ENCODE measurements at regions not wholly inside any gene's neighbourhood (a gene's known extent, or its start where the extent isn't known, plus 50 kb on each side); places are given as distances from the start of the nearest gene placed in this dataset.

DNA sequence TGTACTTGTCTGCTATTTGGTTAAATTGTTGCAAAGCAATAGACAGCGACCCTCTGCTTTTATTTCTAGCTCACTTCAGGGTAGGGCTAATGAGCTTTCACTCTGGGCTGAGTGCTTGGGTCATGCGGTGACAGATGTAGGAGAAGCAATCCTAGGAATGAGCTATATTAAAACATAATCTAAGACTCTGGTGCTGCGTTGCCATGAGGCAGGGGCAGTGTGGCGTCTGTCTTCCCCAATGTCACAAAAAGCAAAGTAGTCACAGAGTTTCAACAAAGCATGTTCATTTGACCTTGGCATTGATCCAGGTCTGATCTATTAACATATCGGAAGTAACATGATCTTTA lies 55.5 kb upstream of the GRAMD1B start:
- H3K9ac ChIP-seq (ENCODE audit: insufficient read depth, low read length): no peak overlapping the region

DNA sequence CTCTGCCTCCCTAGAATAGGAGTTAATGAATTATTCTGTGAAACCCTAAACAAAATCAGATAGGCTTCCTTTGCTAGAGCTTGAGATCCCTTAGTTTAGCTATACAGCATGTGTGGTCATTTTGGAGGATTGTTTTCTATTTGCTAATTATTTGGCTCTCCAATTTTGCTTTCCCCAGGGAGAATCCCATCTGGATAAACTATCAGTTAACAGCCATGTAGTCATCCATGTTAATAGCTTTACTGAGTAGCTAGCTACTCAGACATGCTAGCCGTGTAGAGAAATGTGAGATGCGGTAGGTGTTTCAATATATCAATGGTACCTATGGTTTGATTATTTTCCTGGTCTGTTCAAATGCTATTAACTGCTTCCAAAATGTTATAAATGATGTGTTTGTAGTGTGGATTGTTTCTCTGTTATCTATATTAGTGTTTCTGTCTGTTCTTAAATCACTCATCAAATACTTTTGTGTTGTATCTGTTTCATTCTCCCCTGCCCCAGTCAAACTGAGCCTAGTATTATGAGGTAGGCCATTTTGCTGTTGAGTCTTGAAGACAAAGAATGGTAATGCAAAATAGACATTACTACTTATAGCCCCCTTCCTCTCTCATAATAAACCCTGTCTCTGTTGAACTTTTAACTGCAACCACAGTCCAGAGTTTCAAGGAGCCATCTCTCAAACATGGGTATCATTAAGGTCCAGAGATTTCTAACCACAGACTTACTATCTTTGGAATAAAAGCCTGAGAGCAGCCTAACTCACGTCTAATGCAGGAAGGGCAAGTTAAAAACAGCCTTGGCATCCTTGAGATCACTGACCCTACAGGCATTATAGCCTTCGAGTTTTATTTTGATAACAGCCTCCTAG lies 56.1 kb upstream of the GRAMD1B start:
- no peaks in the 10 kb centered on the region for H3K9me3 ChIP-seq (ENCODE audit: control insufficient read depth, insufficient read depth, low read depth, low read length)
- no peaks in the 10 kb centered on the region for H3K79me2 ChIP-seq (ENCODE audit: control insufficient read depth, insufficient read depth, low read length)
- no peak for DNase-seq (ENCODE audit: low read depth in 2 of 2)
- no peaks in the 10 kb centered on the region for H4K20me1 ChIP-seq (ENCODE audit: control insufficient read depth, extremely low read depth, insufficient read depth, low read length)
- no peak overlapping the region for H3K27ac ChIP-seq (ENCODE audit: insufficient read depth, low read length)
- no peak overlapping the region for H3K4me2 ChIP-seq (ENCODE audit: extremely low read depth, insufficient read depth, low read length)
- no peaks in the 10 kb centered on the region for H3K36me3 ChIP-seq (ENCODE audit: control insufficient read depth, insufficient read depth, low read length)
- no peak for TF ChIP-seq EZH2 (IDR thresholded peaks at IDR 0.05; ENCODE audit: low read length, missing control alignments)
- TF ChIP-seq, protein P1, sequence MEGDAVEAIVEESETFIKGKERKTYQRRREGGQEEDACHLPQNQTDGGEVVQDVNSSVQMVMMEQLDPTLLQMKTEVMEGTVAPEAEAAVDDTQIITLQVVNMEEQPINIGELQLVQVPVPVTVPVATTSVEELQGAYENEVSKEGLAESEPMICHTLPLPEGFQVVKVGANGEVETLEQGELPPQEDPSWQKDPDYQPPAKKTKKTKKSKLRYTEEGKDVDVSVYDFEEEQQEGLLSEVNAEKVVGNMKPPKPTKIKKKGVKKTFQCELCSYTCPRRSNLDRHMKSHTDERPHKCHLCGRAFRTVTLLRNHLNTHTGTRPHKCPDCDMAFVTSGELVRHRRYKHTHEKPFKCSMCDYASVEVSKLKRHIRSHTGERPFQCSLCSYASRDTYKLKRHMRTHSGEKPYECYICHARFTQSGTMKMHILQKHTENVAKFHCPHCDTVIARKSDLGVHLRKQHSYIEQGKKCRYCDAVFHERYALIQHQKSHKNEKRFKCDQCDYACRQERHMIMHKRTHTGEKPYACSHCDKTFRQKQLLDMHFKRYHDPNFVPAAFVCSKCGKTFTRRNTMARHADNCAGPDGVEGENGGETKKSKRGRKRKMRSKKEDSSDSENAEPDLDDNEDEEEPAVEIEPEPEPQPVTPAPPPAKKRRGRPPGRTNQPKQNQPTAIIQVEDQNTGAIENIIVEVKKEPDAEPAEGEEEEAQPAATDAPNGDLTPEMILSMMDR (conservative IDR thresholded peaks at IDR 0.05 in 1 of 2, IDR thresholded peaks at IDR 0.05 in 1 of 2; ENCODE audit: low read depth in 1 of 2, low read length in 2 of 2): no peak
- no peak overlapping the region for H3K9ac ChIP-seq (ENCODE audit: insufficient read depth, low read length)
- H3K27me3 ChIP-seq (ENCODE audit: control insufficient read depth, insufficient read depth, low read length): peaks cover 5% of the 10 kb centered on the region
- H3K4me1 ChIP-seq (ENCODE audit: control insufficient read depth, extremely low read depth, insufficient read depth, low read length): no peaks in the 10 kb centered on the region
- no peak overlapping the region for H2AFZ ChIP-seq (ENCODE audit: low read length)
- H3K4me3 ChIP-seq (replicated peaks in 1 of 4; ENCODE audit: control extremely low read depth in 1 of 4, insufficient read depth in 1 of 4, low read depth in 3 of 4, low read length in 4 of 4): no peak overlapping the region

More for the DNA sequence above, 55.5 kb upstream of the GRAMD1B start:
- no peaks in the 10 kb centered on the region for H3K36me3 ChIP-seq (ENCODE audit: control insufficient read depth, insufficient read depth, low read length)
- H3K9me3 ChIP-seq (ENCODE audit: control insufficient read depth, insufficient read depth, low read depth, low read length): no peaks in the 10 kb centered on the region
- no peak for TF ChIP-seq EZH2 (IDR thresholded peaks at IDR 0.05; ENCODE audit: low read length, missing control alignments)
- TF ChIP-seq, protein P1 (conservative IDR thresholded peaks at IDR 0.05 in 1 of 2, IDR thresholded peaks at IDR 0.05 in 1 of 2; ENCODE audit: low read depth in 1 of 2, low read length in 2 of 2): no peak
- no peak overlapping the region for H3K27ac ChIP-seq (ENCODE audit: insufficient read depth, low read length)
- peaks cover 5% of the 10 kb centered on the region for H3K27me3 ChIP-seq (ENCODE audit: control insufficient read depth, insufficient read depth, low read length)
- H3K4me1 ChIP-seq (ENCODE audit: control insufficient read depth, extremely low read depth, insufficient read depth, low read length): no peaks in the 10 kb centered on the region
- H4K20me1 ChIP-seq (ENCODE audit: control insufficient read depth, extremely low read depth, insufficient read depth, low read length): no peaks in the 10 kb centered on the region
- no peak for DNase-seq (ENCODE audit: low read depth in 2 of 2)
- H3K4me3 ChIP-seq (replicated peaks in 1 of 4; ENCODE audit: control extremely low read depth in 1 of 4, insufficient read depth in 1 of 4, low read depth in 3 of 4, low read length in 4 of 4): no peak overlapping the region
- no peak overlapping the region for H2AFZ ChIP-seq (ENCODE audit: low read length)
- H3K4me2 ChIP-seq (ENCODE audit: extremely low read depth, insufficient read depth, low read length): no peak overlapping the region
- H3K79me2 ChIP-seq (ENCODE audit: control insufficient read depth, insufficient read depth, low read length): no peaks in the 10 kb centered on the region

DNA sequence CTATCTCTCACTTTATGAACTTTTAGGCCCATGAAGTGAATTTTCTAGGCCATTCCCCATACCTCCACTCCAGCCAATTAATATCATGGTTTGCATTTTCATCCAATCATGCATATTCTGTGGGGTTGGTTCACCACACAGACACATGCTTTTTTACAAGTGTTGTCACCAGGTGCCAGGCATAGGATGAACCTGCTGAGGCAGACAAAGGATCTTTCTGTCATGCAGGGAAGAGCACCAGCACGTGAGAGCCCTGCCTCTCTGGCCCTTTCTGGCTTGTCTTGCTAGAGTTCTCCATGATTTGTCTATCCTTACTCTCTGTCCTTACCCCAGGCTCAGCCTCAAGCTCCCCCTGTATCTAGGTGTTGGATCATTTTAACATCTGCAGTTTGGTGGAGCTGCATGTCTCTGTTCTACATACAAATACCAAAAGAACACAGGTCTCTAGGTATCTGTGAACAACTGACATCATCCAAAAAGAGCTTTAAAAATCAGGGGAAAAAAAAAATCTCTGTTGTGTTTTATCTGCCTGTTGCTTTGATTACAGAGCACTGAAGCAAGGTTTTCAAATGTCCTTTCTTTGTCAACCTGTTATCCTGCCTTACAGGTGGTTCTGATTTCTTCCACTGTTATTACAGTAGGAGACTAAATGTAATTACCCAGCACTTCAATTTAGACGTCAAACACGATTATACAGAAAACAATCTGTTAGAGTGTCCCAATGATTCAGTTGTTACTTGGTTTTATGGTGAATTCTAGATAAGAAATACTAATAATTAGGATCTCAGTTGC lies 58.4 kb upstream of the GRAMD1B start:
- Histone ChIP-seq H3K9ac (ENCODE audit: insufficient read depth, low read length) (no peak overlapping the region), H3K79me2 (ENCODE audit: control insufficient read depth, insufficient read depth, low read length) (no peaks in the 10 kb centered on the region), H3K36me3 (ENCODE audit: control insufficient read depth, insufficient read depth, low read length) (no peaks in the 10 kb centered on the region), H3K4me2 (ENCODE audit: extremely low read depth, insufficient read depth, low read length) (no peak overlapping the region), H3K27me3 (ENCODE audit: control insufficient read depth, insufficient read depth, low read length) (peaks cover 2% of the 10 kb centered on the region), H3K27ac (ENCODE audit: insufficient read depth, low read length) (no peak overlapping the region), H2AFZ (ENCODE audit: low read length) (no peak overlapping the region), H3K4me3 (replicated peaks in 1 of 4; ENCODE audit: control extremely low read depth in 1 of 4, insufficient read depth in 1 of 4, low read depth in 3 of 4, low read length in 4 of 4) (no peak overlapping the region), H3K9me3 (ENCODE audit: control insufficient read depth, insufficient read depth, low read depth, low read length) (no peaks in the 10 kb centered on the region), H4K20me1 (ENCODE audit: control insufficient read depth, extremely low read depth, insufficient read depth, low read length) (no peaks in the 10 kb centered on the region), H3K4me1 (ENCODE audit: control insufficient read depth, extremely low read depth, insufficient read depth, low read length) (no peaks in the 10 kb centered on the region)
- no peak for DNase-seq (ENCODE audit: low read depth in 2 of 2)
- TF ChIP-seq EZH2 (IDR thresholded peaks at IDR 0.05; ENCODE audit: low read length, missing control alignments): no peak
- TF ChIP-seq, protein P1 (conservative IDR thresholded peaks at IDR 0.05 in 1 of 2, IDR thresholded peaks at IDR 0.05 in 1 of 2; ENCODE audit: low read depth in 1 of 2, low read length in 2 of 2): no peak

Data from fibroblast of lung (primary cell).